Stimulated activated naive B cell treated with anti-CD40 and anti-IgM and Interleukin-4, amounts not matched to agents 10 μg/mL and 1 μg/mL and 100 μg/mL, for 72 hours (primary cell): ENCODE measurements at regions not wholly inside any gene's neighbourhood (a gene's known extent, or its start where the extent isn't known, plus 50 kb on each side); places are given as distances from the start of the nearest gene placed in this dataset.
"Not testable (repeated sequence)": the region's sequence is repeated elsewhere in the genome, so short reads cannot be mapped to it uniquely, and the experiment has no call there.

Source experiments
- ATAC-seq, 2 donors: fragments of 150-1000 bp; cut with Tn5 transposase; replicated peaks; 2 replicates each; pipeline ENCODE4 v1.10.0; 2021; ENCODE audit warnings: moderate library complexity in 1 of 2
- DNase-seq: peaks from one replicate; pipeline ENCODE4 v3.0.0; 2021
- H3K27ac Mint-ChIP-seq: one replicate; pipeline ENCODE4 v1.8.0; 2022; ENCODE audit warnings: mild to moderate bottlenecking, mixed read lengths
- H3K27me3 Mint-ChIP-seq, 2 donors: one replicate each; pipeline ENCODE4 v1.8.0; 2022; ENCODE audit warnings: mixed read lengths in 2 of 2
- H3K36me3 Mint-ChIP-seq, 2 donors: one replicate each; pipeline ENCODE4 v1.8.0; 2022; ENCODE audit warnings: mixed read lengths in 2 of 2, mild to moderate bottlenecking in 1 of 2
- H3K4me1 Mint-ChIP-seq, 2 donors: one replicate each; pipeline ENCODE4 v1.8.0; 2022; ENCODE audit warnings: mixed read lengths in 2 of 2, mild to moderate bottlenecking in 1 of 2
- H3K4me3 Mint-ChIP-seq, 2 donors: one replicate each; pipeline ENCODE4 v1.8.0; 2022; ENCODE audit warnings: mild to moderate bottlenecking in 2 of 2, mixed read lengths in 2 of 2, moderate library complexity in 1 of 2
- H3K9me3 Mint-ChIP-seq, 2 donors: one replicate each; pipeline ENCODE4 v1.8.0; 2022; ENCODE audit warnings: mixed read lengths in 2 of 2, mild to moderate bottlenecking in 1 of 2

DNA sequence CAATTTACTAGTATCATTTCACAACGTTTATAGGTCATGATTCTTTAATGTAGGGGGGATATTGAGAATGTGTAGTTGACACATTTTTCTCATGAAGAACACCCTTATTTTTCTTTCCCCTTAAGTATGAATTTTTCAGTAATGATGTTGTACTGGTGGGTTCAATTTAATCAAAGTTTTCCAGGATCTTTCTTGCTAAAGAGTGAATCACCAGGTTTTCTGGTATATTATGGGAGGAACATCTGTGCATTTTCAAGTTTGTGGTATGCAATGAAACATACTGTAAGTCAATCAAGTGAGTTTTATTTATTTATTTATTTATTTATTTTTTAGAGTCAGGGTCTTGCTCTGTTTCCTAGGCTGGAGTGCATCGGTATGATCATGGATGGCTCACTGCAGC, 221.2 kb upstream of the PTGFR start:
- H3K27ac Mint-ChIP-seq = no peak overlapping the region
- DNase-seq (no peak), ATAC-seq (no peak)
- H3K9me3 Mint-ChIP-seq = peaks cover 0 to 8% of the 10 kb centered on the region in 2 donors
- H3K4me1 Mint-ChIP-seq = no peaks in the 10 kb centered on the region
- no peaks in the 10 kb centered on the region for H3K36me3 Mint-ChIP-seq
- H3K27me3 Mint-ChIP-seq = no peaks in the 10 kb centered on the region
- no peak overlapping the region for H3K4me3 Mint-ChIP-seq

DNA sequence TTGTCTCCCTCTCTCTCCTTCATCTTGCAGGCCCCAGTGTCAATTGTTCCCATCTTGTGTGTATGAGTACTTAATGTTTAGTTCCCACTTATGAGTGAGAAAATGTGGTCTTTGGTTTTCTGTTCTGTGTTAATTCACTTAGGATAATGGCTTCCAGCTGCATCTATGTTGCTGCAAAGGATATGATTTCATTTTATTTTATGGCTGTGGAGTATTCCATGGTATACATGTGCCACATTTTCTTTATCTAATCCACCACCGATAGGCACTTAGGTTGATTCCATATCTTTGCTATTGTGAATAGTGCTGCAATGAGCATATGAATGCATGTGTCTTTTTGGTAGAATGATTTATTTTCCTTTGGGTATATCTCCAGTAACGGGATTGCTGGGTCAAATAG, 219.4 kb upstream of the PTGFR start:
- H3K9me3 Mint-ChIP-seq, H3K36me3 Mint-ChIP-seq, H3K4me1 Mint-ChIP-seq, H3K27ac Mint-ChIP-seq, H3K4me3 Mint-ChIP-seq, DNase-seq, ATAC-seq, H3K27me3 Mint-ChIP-seq: not testable (repeated sequence)

DNA sequence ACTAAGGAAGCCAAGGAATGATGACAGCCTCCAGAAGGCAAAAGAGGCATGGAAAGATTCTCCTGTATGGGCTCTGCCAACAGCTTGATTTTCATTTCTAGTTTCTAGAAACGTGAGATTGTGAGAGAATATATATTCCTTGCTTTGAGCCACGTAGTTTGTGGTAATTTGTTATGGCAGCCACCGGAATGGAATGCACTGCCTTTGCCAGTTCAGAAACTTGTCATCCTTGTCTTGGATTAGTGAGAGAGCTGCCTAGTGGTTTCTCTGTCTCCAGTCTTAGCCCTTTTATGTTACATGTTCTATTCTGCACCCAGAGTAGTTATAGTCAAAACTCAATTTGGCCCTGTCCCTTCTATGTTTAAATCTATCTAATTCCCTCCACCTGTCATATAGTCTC, 216.0 kb upstream of the PTGFR start:
- Mint-ChIP-seq H3K36me3 (no peaks in the 10 kb centered on the region), H3K27ac (no peak overlapping the region), H3K4me1 (no peaks in the 10 kb centered on the region), H3K4me3 (no peak overlapping the region), H3K27me3 (peaks cover 0 to 4% of the 10 kb centered on the region in 2 donors), H3K9me3 (peaks cover 0 to 4% of the 10 kb centered on the region in 2 donors)
- ATAC-seq (no peak), DNase-seq (no peak)

DNA sequence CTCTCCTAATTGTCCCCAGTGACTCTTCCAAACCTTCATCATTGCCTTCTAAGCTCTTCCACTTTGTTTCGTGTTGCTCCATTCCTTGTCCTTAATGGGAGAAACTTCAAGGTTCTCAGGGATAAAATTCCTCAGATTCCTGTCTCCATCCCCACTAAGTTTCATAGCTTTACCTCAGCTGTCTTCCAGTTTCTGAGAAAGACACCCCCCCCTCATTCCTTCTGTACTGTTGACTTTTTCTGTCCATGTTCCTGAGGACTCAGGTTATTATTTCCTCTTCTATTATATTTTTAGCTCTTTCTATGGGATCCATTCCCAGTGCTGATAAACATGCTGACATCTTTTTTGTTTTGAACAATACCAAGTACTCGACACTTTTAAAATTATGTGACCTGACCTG, 215.3 kb upstream of the PTGFR start:
- no peaks in the 10 kb centered on the region for H3K4me1 Mint-ChIP-seq
- ATAC-seq (no peak), DNase-seq (no peak)
- no peak overlapping the region for H3K27ac Mint-ChIP-seq
- peaks cover 0 to 4% of the 10 kb centered on the region in 2 donors for H3K27me3 Mint-ChIP-seq
- no peak overlapping the region for H3K4me3 Mint-ChIP-seq
- no peaks in the 10 kb centered on the region for H3K36me3 Mint-ChIP-seq
- H3K9me3 Mint-ChIP-seq = peaks cover 0 to 4% of the 10 kb centered on the region in 2 donors

DNA sequence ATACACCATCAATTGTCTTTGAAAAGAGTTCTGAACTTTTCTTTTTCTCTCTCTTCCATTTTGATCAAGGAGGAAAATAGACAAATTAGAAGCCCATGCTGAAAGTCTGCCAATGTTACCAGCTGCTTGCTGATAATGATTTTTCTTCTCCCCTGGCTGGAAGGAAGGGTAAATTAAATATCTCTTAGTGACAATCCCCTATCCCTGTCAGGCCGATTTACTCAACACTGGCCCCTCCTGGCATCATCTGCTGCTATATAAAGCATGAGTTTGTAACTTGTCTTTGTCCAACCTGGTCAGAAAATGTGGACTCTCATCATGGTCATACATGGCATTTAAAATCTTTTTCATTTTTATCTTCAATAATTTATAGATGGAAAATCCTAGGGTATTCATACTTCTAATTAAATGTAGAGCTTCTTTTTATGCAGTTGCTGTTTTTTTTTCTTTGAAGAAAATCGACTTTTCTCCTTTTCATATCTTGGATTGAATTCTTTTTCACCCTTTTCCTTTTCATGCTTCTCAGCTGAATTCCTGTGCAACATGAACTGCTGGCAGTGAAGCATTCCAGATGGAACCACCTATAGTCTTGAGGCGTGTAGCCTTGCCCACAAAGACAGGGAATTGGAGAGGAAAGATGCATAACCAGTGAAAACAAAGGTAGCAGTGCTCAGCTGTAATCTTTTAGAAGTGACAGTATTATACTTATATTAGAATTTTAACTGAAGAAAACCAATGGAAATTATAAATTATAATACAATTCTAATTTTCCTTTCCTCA, 214.7 kb upstream of the PTGFR start:
- Mint-ChIP-seq H3K27ac (no peak overlapping the region), H3K27me3 (peaks cover 0 to 4% of the 10 kb centered on the region in 2 donors), H3K36me3 (no peaks in the 10 kb centered on the region), H3K4me3 (no peak overlapping the region), H3K9me3 (peaks cover 0 to 2% of the 10 kb centered on the region in 2 donors), H3K4me1 (no peaks in the 10 kb centered on the region)
- ATAC-seq = no peak
- DNase-seq = no peak

DNA sequence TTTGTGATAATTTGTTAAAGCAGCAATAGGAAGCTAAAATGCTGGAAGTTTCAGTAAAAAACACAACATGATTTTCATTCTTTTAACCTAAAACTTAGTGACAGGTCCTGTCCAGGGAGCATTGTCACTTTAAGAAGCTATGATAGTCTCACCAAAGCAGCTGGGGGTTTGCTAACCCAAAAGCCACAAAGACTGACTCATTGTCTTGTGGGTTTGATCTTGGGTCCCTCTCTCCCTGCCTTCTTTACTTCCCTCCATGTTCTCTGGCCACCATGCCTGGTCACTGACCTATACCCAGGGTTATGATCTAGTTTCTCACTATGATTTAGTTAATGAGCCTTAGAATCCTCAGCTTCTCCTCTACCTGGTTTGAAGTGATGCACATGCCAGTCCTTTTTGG, 213.5 kb upstream of the PTGFR start:
- Mint-ChIP-seq H3K4me1 (no peaks in the 10 kb centered on the region), H3K9me3 (peaks cover 0 to 3% of the 10 kb centered on the region in 2 donors), H3K36me3 (no peaks in the 10 kb centered on the region), H3K27me3 (peaks cover 0 to 4% of the 10 kb centered on the region in 2 donors), H3K4me3 (no peak overlapping the region), H3K27ac (no peak overlapping the region)
- ATAC-seq (no peak), DNase-seq (no peak)

DNA sequence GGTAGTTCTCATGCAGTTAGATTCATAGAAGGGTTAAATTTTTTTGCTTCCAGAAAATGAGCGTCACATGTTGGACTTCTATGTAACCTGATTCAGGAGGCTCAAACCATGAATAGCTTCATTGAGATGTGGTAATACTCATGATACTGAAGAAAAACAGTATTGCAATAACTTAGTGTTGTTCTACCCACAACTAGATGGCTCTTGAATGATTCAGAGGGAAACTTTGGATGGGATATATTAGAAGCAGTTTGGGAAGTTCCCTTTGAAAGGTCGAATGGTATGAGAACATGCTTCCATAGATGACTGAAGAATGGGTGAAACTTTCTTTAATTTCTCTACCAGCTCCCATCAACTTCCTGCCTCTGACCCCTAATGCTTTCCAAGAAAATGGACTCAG, 211.7 kb upstream of the PTGFR start:
- no peak for ATAC-seq
- Mint-ChIP-seq H3K27me3 (peaks cover 0 to 4% of the 10 kb centered on the region in 2 donors), H3K4me3 (no peak overlapping the region), H3K27ac (no peak overlapping the region), H3K9me3 (peaks cover 0 to 1% of the 10 kb centered on the region in 2 donors), H3K4me1 (no peaks in the 10 kb centered on the region), H3K36me3 (no peaks in the 10 kb centered on the region)
- no peak for DNase-seq

DNA sequence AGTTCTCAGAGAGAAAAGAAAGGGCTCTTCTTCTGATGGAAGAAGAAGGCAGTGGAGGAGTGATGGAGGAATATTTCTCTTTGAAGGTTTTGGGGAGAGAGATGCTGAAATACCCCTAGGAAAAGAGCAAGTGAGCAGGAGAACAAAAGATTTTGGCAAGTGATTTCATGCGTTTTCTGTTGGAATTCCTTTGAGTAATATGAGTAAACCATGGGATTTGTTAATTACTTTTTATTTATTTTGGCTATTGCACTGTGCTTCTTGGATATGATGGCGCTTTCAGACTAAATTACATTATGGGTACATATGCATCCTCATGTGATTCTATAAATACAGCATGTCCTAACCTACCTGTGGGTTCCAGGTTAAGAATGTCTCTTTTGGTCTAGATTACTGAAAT, 210.1 kb upstream of the PTGFR start:
- H3K9me3 Mint-ChIP-seq = peaks cover 0 to 1% of the 10 kb centered on the region in 2 donors
- no peak overlapping the region for H3K4me3 Mint-ChIP-seq
- H3K36me3 Mint-ChIP-seq = no peaks in the 10 kb centered on the region
- H3K27me3 Mint-ChIP-seq = peaks cover 0 to 4% of the 10 kb centered on the region in 2 donors
- no peaks in the 10 kb centered on the region for H3K4me1 Mint-ChIP-seq
- no peak overlapping the region for H3K27ac Mint-ChIP-seq
- ATAC-seq (no peak), DNase-seq (no peak)

DNA sequence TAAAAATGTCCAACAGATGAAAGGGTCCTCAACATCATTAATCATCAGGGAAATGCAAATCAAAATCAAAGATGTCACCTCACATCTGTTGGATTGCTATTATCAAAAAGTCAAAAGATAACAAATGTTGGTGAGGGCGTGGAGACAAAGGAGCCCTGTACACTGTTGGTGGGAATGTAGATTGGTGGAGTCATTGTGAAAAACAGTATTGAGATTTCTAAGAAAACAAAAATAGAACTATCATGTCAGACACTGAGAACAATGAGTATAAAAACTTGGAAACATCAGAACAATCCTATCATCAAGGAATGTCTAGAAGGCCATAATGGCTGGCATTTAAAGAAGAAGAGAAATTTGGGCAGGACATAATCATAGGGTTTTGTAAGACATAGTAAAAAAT, 209.2 kb upstream of the PTGFR start:
- DNase-seq (no peak), ATAC-seq (no peak)
- peaks cover 0 to 1% of the 10 kb centered on the region in 2 donors for H3K9me3 Mint-ChIP-seq
- H3K27ac Mint-ChIP-seq = no peak overlapping the region
- peaks cover 0 to 4% of the 10 kb centered on the region in 2 donors for H3K27me3 Mint-ChIP-seq
- H3K4me3 Mint-ChIP-seq = no peak overlapping the region
- no peaks in the 10 kb centered on the region for H3K4me1 Mint-ChIP-seq
- no peaks in the 10 kb centered on the region for H3K36me3 Mint-ChIP-seq

DNA sequence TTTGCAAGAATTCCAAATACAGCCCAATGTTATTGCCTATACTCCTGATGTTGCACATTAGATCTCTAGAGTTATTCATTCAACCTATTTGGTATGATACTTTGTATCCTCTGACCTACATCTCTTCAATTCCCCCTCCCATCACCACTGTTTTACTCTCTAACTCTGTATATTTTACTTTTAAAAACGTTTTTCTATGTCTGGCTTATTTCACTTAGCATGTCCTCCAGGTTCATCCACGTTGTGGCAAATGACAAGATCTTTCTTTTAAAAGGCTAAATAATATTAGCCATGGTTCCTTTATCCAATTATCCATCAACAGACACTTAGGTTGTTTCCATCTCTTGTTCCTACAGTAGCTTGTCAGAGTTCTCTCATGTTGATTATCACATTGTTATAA, 207.1 kb upstream of the PTGFR start:
- ATAC-seq = no peak
- H3K4me1 Mint-ChIP-seq = no peaks in the 10 kb centered on the region
- peaks cover 0 to 1% of the 10 kb centered on the region in 2 donors for H3K9me3 Mint-ChIP-seq
- H3K4me3 Mint-ChIP-seq = no peak overlapping the region
- H3K27me3 Mint-ChIP-seq = no peaks in the 10 kb centered on the region
- H3K36me3 Mint-ChIP-seq = no peaks in the 10 kb centered on the region
- DNase-seq = no peak
- no peak overlapping the region for H3K27ac Mint-ChIP-seq

DNA sequence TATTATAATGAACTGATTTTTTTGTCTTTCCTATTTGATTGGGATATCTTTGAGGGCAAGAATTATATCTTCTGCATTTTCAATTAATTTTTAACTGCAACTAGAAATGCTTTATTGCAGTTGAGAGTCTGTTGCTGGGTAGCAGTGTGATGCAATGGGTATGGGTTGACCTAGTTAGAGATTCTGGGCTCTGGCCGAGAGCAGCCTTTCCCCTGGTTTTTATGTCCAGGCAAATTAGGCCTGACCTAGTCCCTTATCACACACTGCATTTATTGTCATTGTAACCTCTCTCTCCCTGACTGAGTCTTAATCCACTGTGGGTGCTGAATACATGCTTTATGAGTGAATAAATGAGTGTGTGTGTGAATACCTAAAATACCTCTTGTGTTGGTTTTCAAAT, 206.4 kb upstream of the PTGFR start:
- no peaks in the 10 kb centered on the region for H3K4me1 Mint-ChIP-seq
- H3K36me3 Mint-ChIP-seq = no peaks in the 10 kb centered on the region
- no peak overlapping the region for H3K27ac Mint-ChIP-seq
- peaks cover 0 to 1% of the 10 kb centered on the region in 2 donors for H3K9me3 Mint-ChIP-seq
- DNase-seq (no peak), ATAC-seq (no peak)
- H3K27me3 Mint-ChIP-seq = no peaks in the 10 kb centered on the region
- H3K4me3 Mint-ChIP-seq = no peak overlapping the region

DNA sequence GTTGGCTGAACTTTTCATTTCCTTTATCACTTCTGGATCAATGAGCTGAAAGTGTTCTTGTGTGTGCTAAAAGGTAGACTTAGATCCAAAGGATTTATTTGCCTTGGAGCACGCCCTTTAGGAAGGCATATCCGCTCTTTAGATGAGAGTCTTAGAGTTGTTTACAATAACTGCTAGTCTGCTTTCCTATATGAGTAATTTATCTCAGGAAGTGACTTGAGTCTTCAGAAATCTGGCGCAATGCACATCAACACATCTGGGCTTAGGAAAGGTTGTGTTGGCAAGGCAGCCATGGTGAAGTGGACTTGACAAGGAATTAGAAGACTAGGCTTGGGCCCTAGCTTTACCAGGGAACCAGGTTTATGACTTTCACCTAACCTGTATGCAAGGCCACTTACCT, 204.1 kb upstream of the PTGFR start:
- Mint-ChIP-seq H3K27me3 (no peaks in the 10 kb centered on the region), H3K4me1 (no peaks in the 10 kb centered on the region), H3K4me3 (no peak overlapping the region), H3K36me3 (no peaks in the 10 kb centered on the region), H3K9me3 (peaks cover 0 to under 1% of the 10 kb centered on the region in 2 donors), H3K27ac (no peak overlapping the region)
- no peak for DNase-seq
- ATAC-seq = no peak

DNA sequence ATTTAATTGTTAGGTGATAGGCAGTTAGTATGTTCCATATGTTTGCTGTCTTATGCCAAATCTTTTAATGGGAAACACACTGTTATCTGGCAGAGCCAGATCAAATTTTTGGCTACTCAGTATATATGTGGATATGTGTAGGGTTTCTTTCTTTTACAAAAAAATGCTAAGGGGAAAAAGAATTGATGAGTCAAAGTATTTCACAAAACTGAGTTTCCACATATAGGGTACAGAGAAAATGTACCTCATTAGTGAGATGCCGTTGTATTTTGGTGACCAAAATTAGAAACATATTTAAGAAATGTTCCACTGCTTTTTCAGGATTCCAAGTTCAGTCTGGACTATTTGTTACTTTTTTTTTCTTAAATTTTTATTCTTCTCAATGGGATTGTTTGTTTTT, 201.2 kb upstream of the PTGFR start:
- no peak for ATAC-seq
- DNase-seq = no peak
- no peaks in the 10 kb centered on the region for H3K27me3 Mint-ChIP-seq
- H3K9me3 Mint-ChIP-seq = peaks cover 0 to 3% of the 10 kb centered on the region in 2 donors
- no peak overlapping the region for H3K27ac Mint-ChIP-seq
- H3K4me3 Mint-ChIP-seq = no peak overlapping the region
- no peaks in the 10 kb centered on the region for H3K36me3 Mint-ChIP-seq
- H3K4me1 Mint-ChIP-seq = no peaks in the 10 kb centered on the region

DNA sequence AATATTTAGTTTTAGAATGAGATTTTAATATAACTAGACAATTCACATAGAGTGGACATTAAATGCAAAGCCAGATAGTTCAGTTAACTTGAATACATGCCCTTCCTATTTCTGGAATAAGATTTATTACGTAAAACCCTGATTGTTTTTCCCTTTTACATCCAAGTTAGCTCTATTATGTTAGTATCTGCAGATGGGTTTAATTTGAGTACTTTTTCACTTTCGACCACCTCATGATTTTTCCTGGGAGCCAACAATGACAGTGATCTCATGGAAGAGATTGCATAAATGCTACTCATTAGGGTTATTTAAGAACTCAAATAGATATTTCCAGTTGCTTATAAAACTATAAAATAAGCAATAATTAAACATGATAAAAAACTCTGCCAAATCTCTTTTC, 199.4 kb upstream of the PTGFR start:
- no peak for DNase-seq
- no peak overlapping the region for H3K4me3 Mint-ChIP-seq
- no peaks in the 10 kb centered on the region for H3K27me3 Mint-ChIP-seq

DNA sequence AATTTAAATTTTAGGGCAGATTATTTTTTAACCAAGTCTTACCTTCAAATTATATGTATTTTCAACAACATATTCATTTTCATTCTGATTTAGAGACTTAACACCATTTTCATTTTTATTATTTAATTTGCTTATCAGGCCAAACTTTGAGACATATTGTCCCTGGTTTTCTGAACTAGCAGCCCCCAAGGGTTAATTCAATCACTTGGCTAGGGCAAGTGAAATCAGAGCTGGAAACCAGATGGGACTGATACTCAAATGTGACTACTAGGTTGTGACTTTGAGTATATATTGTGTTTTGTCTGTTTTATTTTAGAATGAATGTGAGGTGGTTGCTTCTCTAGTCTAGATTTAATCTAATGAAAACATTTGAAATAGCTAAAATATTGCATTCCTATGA, 198.9 kb upstream of the PTGFR start:
- no peak overlapping the region for H3K4me3 Mint-ChIP-seq

More for the DNA sequence above, 199.4 kb upstream of the PTGFR start:
- Mint-ChIP-seq H3K4me1 (no peaks in the 10 kb centered on the region), H3K27ac (no peak overlapping the region), H3K9me3 (peaks cover 0 to 3% of the 10 kb centered on the region in 2 donors), H3K36me3 (no peaks in the 10 kb centered on the region)
- no peak for ATAC-seq

More for the DNA sequence above, 198.9 kb upstream of the PTGFR start:
- DNase-seq (no peak), ATAC-seq (no peak)
- no peaks in the 10 kb centered on the region for H3K4me1 Mint-ChIP-seq
- H3K27me3 Mint-ChIP-seq = no peaks in the 10 kb centered on the region
- peaks cover 0 to 3% of the 10 kb centered on the region in 2 donors for H3K9me3 Mint-ChIP-seq
- no peak overlapping the region for H3K27ac Mint-ChIP-seq
- H3K36me3 Mint-ChIP-seq = no peaks in the 10 kb centered on the region
